ENCODE measurements at regions not wholly inside any gene's neighbourhood (a gene's known extent, or its start where the extent isn't known, plus 50 kb on each side); places are given as distances from the start of the nearest gene placed in this dataset.

DNA sequence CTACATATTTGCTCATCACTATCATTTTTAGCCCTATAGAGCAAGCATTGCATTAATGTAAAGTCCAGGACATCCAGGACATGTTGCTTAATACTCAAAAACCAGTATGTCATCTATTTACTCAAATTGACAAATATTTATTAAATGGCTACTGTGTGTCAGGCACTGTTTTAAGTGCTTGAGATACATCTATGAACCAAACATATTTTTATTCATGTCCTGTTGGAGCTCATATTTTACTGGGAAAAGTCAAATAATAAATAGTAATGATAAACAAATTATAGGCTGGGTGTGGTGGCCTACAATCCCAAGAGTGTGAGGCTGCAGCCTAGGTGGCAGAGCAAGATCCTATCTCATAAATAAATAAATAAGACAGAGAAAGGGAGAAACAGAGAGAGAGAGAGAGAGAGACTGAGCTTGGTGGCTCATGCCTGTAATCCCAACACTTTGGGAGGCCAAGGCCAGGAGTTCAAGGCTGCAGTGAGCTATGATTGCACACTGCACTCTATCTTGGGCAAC is 227.9 kb downstream of the GJA1 start:
- Histone ChIP-seq H3K4me3 (ENCODE audit: low read depth, low read length) (no peak overlapping the region), H3K27me3 (ENCODE audit: control insufficient read depth, insufficient read depth, low read length) (no peaks in the 10 kb centered on the region), H3K36me3 (ENCODE audit: control insufficient read depth, insufficient read depth, low read length) (no peaks in the 10 kb centered on the region)
- DNase-seq (ENCODE audit: low read depth) = no peak
- TF ChIP-seq, protein P1, sequence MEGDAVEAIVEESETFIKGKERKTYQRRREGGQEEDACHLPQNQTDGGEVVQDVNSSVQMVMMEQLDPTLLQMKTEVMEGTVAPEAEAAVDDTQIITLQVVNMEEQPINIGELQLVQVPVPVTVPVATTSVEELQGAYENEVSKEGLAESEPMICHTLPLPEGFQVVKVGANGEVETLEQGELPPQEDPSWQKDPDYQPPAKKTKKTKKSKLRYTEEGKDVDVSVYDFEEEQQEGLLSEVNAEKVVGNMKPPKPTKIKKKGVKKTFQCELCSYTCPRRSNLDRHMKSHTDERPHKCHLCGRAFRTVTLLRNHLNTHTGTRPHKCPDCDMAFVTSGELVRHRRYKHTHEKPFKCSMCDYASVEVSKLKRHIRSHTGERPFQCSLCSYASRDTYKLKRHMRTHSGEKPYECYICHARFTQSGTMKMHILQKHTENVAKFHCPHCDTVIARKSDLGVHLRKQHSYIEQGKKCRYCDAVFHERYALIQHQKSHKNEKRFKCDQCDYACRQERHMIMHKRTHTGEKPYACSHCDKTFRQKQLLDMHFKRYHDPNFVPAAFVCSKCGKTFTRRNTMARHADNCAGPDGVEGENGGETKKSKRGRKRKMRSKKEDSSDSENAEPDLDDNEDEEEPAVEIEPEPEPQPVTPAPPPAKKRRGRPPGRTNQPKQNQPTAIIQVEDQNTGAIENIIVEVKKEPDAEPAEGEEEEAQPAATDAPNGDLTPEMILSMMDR (IDR thresholded peaks at IDR 0.05; ENCODE audit: insufficient read depth, low read length, poor library complexity, severe bottlenecking) = no peak

DNA sequence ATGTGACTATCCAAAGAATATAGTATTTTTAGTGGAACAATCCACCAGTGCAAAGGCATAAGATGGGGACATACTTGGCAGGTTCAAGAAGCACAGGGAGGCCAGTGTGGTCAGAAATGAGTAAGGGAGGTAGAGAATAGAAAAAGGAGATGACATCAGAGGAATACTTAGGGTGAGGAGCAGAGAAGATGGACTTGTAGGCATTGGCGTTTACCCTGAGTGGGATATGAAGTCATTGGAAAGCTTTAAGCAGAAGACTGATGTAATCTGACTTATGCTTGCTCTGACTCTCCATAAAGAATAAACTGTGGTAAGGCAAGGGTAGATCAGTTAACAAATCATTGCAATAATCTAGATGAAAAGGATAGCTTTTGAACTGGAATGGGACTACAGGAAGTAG is 228.7 kb downstream of the GJA1 start:
- Histone ChIP-seq H3K4me3 (ENCODE audit: low read depth, low read length) (no peak overlapping the region), H3K27me3 (ENCODE audit: control insufficient read depth, insufficient read depth, low read length) (no peaks in the 10 kb centered on the region), H3K36me3 (ENCODE audit: control insufficient read depth, insufficient read depth, low read length) (no peaks in the 10 kb centered on the region)
- no peak for DNase-seq (ENCODE audit: low read depth)
- TF ChIP-seq, protein P1 (IDR thresholded peaks at IDR 0.05; ENCODE audit: insufficient read depth, low read length, poor library complexity, severe bottlenecking) = no peak

DNA sequence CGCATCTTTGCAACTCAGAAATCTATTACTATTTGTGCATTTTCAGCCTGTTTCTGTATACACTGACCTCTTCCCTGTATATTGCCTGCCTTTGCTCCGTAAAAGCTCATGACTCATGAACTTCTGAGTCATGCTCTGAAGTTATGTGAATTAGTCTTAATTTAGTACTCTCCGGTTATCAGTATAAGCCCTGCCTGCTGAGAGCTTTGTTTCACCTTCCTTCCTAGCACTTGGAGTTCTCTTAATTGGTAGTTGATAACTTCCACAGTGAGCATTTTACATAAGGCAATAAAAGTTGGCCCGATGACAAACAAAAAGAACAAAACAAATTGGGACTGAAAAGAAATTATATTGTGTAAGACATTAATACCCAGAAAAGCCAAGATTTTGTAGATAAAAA is 231.4 kb downstream of the GJA1 start:
- Histone ChIP-seq H3K4me3 (ENCODE audit: low read depth, low read length) (no peak overlapping the region), H3K27me3 (ENCODE audit: control insufficient read depth, insufficient read depth, low read length) (no peaks in the 10 kb centered on the region), H3K36me3 (ENCODE audit: control insufficient read depth, insufficient read depth, low read length) (no peaks in the 10 kb centered on the region)
- peak; percentile 61 for DNase-seq (ENCODE audit: low read depth)
- TF ChIP-seq, protein P1 (IDR thresholded peaks at IDR 0.05; ENCODE audit: insufficient read depth, low read length, poor library complexity, severe bottlenecking) = no peak

DNA sequence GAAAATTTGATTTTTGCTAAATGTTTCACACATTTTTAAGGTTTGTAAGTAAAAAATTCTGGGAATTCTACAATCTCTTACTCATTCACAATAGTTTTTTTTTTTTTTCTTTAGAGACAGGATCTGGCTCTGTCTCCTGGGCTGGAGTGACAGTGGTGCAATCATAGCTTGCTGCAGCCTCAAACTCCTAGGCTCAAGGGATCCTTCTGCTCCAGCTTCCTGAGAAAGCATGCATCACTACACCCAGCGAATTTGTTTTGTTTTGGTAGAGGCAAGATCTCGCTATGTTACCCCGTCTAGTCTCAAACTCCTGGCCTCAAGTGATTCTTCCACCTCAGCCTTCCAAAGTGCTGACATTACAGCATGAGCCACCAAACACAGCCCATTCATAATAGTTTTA is 232.8 kb downstream of the GJA1 start:
- H3K4me3 ChIP-seq (ENCODE audit: low read depth, low read length) = no peak overlapping the region
- no peaks in the 10 kb centered on the region for H3K27me3 ChIP-seq (ENCODE audit: control insufficient read depth, insufficient read depth, low read length)
- TF ChIP-seq, protein P1 (IDR thresholded peaks at IDR 0.05; ENCODE audit: insufficient read depth, low read length, poor library complexity, severe bottlenecking) = no peak
- no peaks in the 10 kb centered on the region for H3K36me3 ChIP-seq (ENCODE audit: control insufficient read depth, insufficient read depth, low read length)
- DNase-seq (ENCODE audit: low read depth) = no peak

GRCh38 chr6:121670511-121670910 is 235.1 kb downstream of the GJA1 start:
- Histone ChIP-seq H3K36me3 (ENCODE audit: control insufficient read depth, insufficient read depth, low read length) (no peaks in the 10 kb centered on the region), H3K4me3 (ENCODE audit: low read depth, low read length) (no peak overlapping the region), H3K27me3 (ENCODE audit: control insufficient read depth, insufficient read depth, low read length) (no peaks in the 10 kb centered on the region)
- TF ChIP-seq, protein P1 (IDR thresholded peaks at IDR 0.05; ENCODE audit: insufficient read depth, low read length, poor library complexity, severe bottlenecking) = no peak
- no peak for DNase-seq (ENCODE audit: low read depth)

GRCh38 chr6:121677571-121677970 is 242.1 kb downstream of the GJA1 start:
- H3K27me3 ChIP-seq (ENCODE audit: control insufficient read depth, insufficient read depth, low read length) = no peaks in the 10 kb centered on the region
- no peak for DNase-seq (ENCODE audit: low read depth)
- H3K4me3 ChIP-seq (ENCODE audit: low read depth, low read length) = no peak overlapping the region
- TF ChIP-seq, protein P1 (IDR thresholded peaks at IDR 0.05; ENCODE audit: insufficient read depth, low read length, poor library complexity, severe bottlenecking) = no peak
- H3K36me3 ChIP-seq (ENCODE audit: control insufficient read depth, insufficient read depth, low read length) = no peaks in the 10 kb centered on the region

All from kidney epithelial cell (primary cell).